GM19351 (cell line): ENCODE measurements at regions not wholly inside any gene's neighbourhood (a gene's known extent, or its start where the extent isn't known, plus 50 kb on each side); places are given as distances from the start of the nearest gene placed in this dataset.

Experiments
- ATAC-seq: cut with Tn5 transposase; IDR thresholded peaks from one replicate; pipeline ENCODE4 v1.9.1; 2021; ENCODE audit warnings: mild to moderate bottlenecking, moderate library complexity; ENCODE audit not compliant: unreplicated experiment

DNA sequence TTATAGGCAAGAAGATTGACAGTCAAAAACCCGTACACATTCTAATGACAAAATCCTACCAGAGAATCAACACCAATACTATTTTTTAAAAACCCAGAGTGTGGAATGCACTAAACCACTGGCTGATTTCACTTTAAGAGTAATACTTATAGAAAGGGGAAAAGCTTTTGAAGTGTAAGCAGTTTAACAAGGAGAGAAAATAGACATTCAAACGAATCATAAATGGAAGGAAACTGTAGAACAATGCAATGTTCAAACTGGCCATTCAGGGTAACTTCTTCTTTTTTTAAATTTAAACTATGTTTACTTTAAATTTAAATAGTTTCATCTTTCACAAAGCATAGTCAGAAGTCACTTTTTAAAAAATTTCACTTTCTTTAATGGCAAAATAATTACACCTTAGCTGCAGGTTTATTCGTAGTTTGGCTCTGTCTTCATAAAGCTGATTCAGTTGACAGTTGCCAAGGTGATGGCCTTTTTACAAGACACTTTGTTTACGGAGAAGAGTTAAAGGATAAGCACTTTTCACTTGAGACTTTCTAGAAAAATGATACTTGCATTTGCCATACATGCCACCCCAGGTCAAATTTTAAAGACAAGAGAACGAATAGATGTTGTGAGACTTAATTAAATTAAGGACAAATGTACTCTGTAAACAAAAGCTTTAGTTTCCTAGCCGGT lies 82.4 kb upstream of the KLF3 start:
- no peak for ATAC-seq

DNA sequence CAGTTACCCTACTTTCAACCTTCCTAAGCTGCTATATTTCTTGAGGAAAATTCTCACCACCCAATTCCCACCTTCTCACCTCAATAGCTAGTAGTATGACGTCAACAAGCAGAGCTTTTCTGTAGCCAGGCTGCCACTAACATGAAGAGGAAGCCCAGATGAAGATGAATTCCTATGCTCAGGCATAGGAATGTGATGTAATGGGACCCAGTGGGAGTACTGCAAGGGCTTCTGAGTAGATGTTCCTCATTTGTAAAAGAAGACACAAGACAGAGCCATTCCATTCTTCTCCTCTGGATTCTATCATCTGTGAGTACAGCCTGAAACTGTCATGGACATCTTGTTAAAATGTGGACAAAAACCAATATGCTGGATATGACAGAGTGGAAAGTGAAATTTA lies 81.6 kb upstream of the KLF3 start:
- ATAC-seq: no peak

DNA sequence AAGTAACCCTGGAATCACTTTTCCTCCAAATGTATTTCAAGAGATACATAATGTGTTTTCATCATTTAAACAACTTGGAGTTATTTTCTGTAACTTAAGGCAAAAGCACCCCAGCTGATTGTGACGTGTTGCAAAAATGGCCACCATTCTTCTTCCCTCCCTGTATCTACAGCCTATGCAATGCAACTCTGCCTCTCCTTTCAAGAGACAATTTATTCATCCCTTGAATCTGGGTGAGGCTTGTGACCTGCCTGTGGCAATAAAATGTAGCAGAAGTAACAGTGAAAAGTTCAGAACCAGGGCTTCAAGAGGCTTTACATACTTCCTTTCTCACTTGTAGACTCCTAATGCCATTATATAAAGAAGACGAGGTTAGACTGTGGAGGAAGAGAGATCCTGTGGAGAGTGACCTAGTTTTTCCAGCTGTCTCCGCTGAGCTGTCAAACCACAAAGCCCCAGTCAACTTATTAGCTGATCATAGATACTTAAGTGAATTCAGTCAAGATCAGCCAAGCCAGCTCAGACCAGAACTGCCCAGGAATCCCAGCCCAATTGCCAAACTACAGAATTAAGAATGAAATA lies 81.0 kb upstream of the KLF3 start:
- no peak for ATAC-seq

DNA sequence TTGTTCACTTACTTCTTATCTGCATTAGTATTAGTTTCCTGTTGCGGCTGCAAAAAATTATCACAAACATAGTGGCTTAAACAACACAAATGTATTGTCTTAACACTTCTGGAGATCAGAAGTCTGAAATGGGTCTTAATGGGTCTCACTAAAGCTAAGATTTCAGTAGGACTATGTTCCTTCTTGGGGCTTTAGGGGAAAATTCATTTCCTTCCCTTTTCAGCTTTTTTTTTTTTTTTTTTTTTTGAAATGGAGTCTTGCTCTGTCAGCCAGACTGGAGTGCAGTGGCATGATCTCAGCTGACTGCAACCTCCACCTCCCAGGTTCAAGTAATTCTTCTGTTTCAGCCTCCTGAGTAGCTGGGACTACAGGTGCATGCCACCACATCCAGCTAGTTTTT lies 78.1 kb upstream of the KLF3 start:
- no peak for ATAC-seq

DNA sequence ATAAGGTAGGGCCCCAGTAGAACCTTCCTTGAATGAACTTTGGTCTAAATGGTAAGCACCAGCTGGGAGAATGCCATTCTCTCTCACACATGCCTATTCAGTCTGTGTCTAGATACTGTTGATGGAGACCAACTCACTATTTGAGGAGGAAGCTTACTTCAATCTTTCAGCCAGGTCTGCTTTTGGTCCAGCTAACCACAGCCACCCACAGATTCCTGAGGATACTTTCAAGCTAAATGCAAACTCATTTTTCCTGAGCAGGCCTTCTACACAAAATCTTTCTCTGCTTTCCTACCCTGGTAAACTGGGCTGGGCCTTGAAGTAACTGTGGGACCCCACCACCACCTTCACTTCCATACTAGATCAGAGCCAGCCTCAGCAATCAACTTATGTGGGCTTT lies 76.9 kb upstream of the KLF3 start:
- no peak for ATAC-seq

DNA sequence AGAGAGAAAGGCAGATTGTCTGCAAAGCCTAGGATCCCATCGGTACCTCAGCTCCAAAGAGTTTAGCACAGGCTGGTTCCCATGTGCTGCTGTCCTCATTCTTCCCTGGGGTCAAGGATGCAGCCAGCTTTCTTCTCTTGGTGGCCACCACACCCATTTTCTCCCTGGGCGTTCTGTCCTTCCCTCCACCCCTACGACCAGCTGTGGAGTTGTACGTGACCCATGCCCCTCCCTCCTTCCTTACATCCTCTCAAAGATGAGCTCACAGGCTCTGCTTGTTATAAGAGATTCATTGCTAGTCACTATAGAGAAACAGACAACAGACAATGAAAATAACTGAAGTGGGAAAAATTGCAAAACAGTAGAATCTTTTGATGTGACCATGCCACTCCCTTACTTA lies 74.0 kb upstream of the KLF3 start:
- no peak for ATAC-seq

DNA sequence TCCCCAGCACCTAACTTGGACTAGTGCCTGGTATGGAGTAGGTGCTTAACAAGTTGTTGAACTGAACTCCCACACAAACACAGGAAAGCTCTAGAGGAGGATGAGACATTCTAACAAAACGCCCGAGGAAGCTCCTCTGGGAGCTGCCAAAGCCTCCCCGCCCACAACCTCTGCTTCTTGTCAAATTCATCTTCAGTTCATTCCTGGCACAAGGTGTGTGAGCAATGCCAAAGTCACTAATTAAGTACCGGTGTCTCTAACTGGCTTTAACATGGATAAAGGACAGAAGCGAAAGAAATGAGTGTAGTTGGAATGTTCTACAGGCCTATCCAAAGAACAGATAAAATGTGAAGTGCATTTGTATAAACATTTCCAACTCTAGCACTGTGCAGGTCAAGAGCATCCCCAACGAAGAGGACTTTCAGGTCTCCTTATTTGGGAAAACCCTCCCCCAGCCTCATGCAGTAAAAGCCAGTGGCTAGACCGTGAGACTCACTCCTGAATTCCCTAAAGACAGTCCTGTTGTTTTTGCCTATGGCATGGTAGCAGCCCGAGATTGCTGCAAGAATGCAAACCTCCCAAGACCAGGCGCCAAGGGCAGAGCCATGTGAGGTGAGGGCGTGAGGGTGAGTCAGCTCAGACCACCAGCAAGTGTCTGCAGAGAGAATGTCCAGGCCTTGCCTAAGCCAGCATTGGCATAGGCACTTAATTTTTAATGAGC lies 72.2 kb upstream of the KLF3 start:
- ATAC-seq: no peak

DNA sequence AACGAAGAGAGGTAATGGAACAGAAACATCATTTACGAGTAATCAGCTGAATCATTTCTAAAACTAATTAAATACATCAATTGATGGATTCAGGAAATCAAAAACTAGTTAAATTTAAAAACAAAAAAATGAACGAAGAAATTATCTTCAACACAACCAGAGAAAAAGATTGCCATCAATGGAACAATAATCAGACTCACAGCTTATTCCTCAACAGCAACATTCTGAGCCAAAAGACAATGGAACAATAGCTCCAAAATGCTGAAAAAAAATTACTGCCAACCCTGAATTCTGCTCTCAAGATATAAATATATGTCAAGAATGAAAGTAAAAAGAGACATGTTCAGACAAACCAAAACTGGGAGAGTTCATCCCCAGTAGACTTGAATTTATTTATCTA lies 65.5 kb upstream of the KLF3 start:
- no peak for ATAC-seq

DNA sequence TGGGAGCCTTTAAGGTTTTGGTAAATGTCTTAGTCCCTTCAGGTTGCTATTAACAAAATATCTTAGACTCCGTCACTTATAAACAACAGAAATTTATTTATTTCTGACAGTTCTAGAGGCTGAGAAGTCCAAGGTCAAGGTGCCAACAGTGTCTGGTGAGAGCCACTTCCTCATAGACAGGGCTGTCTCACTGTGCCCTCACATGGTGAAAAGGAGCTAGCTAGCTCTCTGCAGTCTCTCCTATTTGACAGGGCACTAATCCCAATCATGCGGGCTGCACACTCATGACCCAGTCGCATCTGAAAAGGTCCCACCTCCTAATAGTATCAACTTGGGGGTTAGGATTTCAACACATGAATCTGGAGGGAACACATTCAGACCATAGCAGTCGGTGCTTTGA lies 63.4 kb upstream of the KLF3 start:
- no peak for ATAC-seq

DNA sequence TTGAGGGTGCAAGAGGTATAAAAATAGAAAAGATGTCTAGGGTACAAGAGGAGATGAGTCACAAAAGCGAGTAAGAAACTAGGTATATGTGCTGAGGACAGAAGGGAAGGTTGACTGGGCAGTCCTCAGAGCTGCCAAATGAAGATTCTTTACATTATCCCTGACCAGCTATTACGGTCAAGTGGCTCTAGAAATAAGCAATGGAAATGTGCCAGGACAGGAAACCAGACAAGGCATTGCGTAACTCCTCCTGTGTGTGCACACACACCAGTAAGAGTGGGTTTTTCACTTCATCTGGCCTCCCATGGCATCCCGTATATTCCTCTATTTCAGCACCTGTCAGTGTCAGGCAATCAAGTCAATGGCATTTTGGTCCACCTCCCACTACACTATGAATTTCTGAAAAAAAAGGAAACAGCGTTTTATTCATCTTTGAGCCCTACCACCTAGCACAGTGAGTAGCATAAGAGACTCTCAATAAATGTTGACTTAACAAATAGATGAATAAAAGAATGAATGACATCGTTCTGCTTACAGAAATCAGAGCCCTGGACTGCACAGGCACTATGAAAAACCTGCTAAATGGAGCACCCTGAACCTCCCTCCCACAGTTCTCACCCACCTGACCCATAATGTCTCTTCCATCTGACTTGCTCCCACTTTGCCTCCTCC lies 62.6 kb upstream of the KLF3 start:
- no peak for ATAC-seq

DNA sequence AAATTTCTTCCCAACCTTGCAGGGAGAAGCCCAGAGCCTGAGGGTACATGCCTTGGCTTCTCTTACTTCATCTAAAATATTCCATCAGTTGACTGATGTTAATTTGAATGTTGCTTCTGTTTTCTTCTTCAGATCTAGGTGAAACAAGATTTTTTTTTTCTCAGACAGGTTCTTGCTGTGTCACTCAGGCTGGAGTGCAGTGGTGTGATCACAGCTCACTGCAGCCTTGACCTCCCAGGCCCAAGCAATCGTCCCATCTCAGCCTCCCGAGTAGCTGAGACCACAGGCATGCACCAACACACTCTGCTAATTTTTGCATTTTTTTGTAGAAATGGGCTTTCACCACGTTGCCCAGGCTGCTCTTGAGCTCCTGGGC lies 62.1 kb upstream of the KLF3 start:
- ATAC-seq: no peak

DNA sequence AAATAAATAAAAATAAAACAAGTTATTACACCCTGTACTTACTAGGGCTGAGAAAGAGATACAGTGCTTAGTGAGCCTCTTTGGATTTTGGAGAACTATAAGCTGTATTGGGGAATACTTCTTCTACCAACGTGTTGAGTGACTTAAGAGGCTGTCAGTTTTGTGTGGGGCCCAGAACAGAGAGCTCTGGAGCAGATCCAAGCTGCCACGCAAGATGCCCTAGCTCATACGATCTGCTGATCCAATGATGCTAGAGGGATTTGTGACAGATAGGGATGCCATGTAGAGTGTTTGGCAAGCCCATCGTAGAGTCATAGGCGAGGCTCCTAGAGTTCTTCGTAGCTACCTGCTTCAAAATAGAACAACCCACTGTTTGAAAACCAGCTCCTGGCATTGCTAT lies 60.3 kb upstream of the KLF3 start:
- no peak for ATAC-seq

DNA sequence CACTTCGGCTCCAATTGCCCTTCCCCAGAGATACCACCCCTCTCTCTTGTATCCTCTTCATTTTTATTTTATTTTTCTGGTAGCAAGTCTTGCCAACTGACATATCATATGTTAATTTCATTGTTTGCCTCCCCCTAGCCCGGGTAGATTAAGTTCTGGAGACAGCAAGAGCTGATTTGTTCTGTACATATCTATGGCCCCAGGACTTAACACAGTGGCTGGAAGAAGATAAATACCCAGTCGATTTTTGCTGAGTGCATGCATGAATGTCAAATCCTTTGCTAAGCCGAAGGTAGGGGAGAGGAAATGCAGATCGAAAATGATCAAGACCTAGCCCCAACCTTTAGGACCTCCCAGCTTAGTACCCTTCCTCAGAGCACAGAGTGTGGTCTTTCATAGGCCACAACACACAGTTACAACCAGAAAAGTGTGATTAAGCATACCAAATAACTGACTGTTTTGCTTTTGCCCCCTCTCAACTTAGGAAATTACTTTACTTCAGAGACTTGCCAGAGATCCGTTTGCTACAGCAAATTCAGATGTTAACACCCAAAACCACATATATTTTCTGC lies 58.7 kb upstream of the KLF3 start:
- no peak for ATAC-seq

DNA sequence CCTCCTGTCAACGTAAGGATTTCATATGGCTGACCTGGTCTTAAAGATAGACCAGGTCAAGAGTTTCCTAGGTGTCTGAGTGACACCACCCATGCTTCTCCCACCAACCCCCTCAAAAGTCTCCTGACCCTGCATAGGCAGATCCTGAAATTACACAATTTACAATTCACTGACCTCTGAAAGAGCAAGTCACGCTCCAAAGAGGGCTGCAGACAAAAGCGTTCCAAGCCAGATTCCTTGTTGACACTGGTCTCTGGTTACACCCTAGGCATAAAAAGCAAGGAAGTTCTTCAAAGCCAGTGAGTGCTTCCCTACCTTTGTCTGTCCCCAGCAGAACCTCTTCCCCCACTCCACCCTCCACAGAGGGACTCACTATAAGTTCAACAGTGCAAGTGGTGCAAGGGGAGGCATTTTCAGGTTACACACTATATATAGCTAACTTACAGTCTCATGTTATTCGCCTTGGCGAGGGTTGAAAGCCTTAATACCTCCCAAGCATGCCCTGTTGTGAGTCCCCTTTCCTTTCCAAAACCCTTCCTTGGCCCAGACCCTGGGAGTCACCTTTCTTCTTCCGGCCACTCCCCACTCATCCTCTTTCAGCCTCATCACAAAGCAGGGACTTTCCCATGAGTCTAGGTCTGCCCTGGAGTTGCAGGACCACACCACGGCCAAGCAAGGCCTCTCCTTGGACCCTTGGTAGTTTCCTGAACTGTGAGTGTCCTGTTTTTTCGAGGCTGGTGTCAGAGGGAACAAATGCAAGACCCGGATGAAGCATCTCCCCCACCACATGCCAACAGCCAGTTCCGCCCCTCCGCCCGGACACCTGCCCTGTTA lies 58.0 kb upstream of the KLF3 start:
- ATAC-seq: no peak

DNA sequence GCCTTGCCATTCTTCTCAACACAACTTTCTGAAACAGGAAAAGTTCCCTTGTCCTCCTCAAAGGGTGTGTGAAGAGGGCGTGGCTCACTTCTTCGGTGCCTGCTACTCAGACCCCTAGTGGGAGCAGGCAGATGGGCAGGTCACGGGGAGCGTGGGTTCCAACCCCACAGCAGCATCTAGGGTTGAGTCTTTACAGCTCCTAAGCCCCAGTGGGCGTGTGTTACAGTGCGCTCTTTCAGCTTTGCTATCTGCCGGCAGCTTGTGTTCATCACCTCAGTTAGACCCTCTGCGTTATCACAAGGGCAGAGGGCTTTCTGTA lies 57.5 kb upstream of the KLF3 start:
- no peak for ATAC-seq

DNA sequence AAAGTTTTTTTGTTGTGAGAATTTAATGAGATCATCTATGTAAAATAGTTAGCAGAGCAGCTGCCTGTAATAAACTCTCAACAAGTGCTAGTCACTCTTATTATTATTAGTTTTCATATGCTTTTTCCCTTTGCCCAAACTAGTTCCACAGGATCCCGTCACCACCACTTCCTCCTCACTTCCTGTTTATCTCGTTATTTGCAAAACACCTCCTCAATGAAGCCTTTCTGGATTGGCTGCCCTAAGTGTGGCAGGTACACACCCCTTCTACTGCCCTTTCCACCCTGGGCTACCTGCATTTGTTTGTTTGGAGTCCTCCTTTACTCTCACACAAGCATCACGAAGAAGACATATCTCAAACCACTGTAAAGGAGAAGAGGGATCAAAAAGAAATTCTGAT lies 54.4 kb upstream of the KLF3 start:
- no peak for ATAC-seq

DNA sequence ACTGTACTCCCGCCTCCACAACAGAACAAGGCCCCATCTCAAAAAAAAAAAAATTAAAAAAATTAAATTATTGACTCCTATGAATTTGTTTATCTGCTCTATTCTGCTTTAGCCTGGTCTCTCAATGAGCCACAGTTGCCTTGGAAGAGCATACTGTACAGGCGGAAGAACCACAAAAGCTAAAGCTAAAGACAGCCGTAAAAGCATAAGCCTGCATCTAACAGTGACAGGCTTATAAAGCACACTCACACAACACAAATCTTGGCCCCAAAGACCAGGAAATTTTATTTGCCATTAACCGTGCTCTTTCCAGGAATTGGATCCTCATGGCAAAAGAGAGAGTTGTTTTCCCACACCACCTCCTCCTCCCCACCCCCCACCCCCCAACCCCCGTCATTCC lies 53.5 kb upstream of the KLF3 start:
- ATAC-seq: no peak

DNA sequence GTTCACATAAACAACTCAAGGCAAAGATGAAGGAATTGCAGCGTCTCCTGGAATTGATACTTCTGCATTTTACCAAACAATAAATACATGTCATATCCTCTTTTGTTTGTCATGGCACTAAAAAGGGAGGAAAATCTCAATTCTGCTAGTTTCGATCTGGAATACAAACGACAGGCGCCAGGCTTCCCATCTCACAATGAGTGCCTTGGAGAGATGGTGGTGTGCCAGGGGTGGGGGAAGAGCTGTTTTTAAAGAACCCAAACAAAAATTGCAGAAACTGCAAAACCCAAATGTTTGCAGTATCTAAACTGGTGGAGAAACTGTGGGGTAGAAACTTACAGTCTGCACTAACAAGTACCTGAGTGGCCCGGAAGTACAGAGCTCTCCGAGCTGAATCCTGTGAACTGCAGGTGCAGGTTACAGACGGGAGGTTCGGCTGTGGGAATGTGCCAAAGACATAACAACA lies 53.0 kb upstream of the KLF3 start:
- no peak for ATAC-seq

DNA sequence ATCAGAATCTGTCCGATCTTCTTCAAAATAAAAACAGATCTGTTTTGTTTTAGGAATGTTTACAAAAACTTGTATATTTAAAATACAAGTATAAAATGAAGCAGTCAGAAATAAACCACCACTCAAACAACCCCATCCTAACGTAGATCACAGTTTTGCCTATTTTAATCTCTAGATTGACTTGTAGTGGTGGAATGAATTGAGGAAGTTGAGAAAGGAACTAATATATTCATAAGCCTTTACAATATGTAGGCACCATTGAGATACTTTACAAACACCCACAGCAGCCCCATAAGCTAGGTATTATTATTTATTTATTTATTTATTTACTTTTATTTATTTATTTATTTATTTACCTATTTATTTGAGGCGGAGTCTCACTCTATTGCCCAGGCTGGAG lies 52.3 kb upstream of the KLF3 start:
- no peak for ATAC-seq

DNA sequence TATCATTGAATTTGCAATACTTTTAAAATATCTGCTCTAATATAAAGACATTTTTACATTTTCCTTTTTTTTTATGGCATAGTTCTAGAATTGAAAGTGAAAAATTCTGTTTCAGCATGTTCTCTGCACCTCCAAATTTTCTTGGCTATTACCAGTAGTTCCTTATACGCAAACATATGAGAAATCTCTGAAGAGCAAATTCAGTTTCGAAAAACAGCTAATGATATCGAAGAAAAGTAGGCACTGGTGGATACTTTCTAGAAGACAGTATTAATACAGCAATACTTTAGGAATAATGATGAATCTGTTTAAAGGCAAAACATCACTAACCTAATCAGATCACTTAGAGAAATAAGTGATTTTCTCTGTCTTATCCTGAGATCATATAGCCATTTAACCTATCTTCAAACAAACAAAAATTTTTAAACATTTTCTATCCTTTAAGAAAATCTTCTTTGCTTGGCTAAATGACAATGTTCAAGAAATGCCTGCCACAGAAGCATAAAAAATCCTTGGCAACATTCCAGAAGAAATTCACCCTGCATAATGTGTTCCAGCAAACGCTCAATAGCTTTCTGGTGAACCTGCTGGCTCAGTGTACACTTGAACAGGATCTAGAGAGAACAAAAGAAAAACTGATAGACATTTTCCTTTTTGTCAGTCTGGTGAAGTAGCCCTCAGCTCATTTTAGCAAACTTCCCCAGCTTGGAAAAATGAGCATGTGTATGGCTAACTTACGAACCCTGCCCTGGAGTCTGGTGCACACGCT lies 51.2 kb upstream of the KLF3 start:
- no peak for ATAC-seq
